ENCODE measurements at regions not wholly inside any gene's neighbourhood (a gene's known extent, or its start where the extent isn't known, plus 50 kb on each side); places are given as distances from the start of the nearest gene placed in this dataset.

GRCh38 chr1:22228505-22228911 is 85.6 kb upstream of the WNT4 start:
- no peak overlapping the region for H3K9ac ChIP-seq (ENCODE audit: low read depth, low read length)
- H3K36me3 ChIP-seq (ENCODE audit: insufficient read depth, low read length): no peaks in the 10 kb centered on the region
- H3K9me3 ChIP-seq (ENCODE audit: control insufficient read depth, insufficient read depth, low read length): peaks cover 2% of the 10 kb centered on the region; the same call in 1 of the 2 replicates
- H3K4me1 ChIP-seq (ENCODE audit: insufficient read depth, low read length): peaks cover 8% of the 10 kb centered on the region; the same call in 1 of the 2 replicates

- Histone ChIP-seq H3K9ac (ENCODE audit: low read depth, low read length) (no peak overlapping the region), H3K4me1 (ENCODE audit: insufficient read depth, low read length) (peaks cover 16% of the 10 kb centered on the region; the same call in 1 of the 2 replicates), H3K9me3 (ENCODE audit: control insufficient read depth, insufficient read depth, low read length) (peaks cover 2% of the 10 kb centered on the region; the same call in 1 of the 2 replicates), H3K36me3 (ENCODE audit: insufficient read depth, low read length) (no peaks in the 10 kb centered on the region)
These were observed 86.5 kb upstream of the WNT4 start for GRCh38 chr1:22229379-22229778.

- Histone ChIP-seq H3K9me3 (ENCODE audit: control insufficient read depth, insufficient read depth, low read length) (no peaks in the 10 kb centered on the region), H3K36me3 (ENCODE audit: insufficient read depth, low read length) (no peaks in the 10 kb centered on the region), H3K9ac (ENCODE audit: low read depth, low read length) (no peak overlapping the region), H3K4me1 (ENCODE audit: insufficient read depth, low read length) (peaks cover 19% of the 10 kb centered on the region; the same call in 1 of the 2 replicates)
These were observed 88.2 kb upstream of the WNT4 start for GRCh38 chr1:22231068-22231593.

GRCh38 chr1:22231995-22232690 is 89.2 kb upstream of the WNT4 start:
- H3K9me3 ChIP-seq (ENCODE audit: control insufficient read depth, insufficient read depth, low read length): no peaks in the 10 kb centered on the region
- peaks cover 19% of the 10 kb centered on the region; the same call in 1 of the 2 replicates for H3K4me1 ChIP-seq (ENCODE audit: insufficient read depth, low read length)
- H3K36me3 ChIP-seq (ENCODE audit: insufficient read depth, low read length): no peaks in the 10 kb centered on the region
- H3K9ac ChIP-seq (ENCODE audit: low read depth, low read length): no peak overlapping the region

- no peaks in the 10 kb centered on the region for H3K9me3 ChIP-seq (ENCODE audit: control insufficient read depth, insufficient read depth, low read length)
- no peaks in the 10 kb centered on the region for H3K36me3 ChIP-seq (ENCODE audit: insufficient read depth, low read length)
- H3K9ac ChIP-seq (ENCODE audit: low read depth, low read length): no peak overlapping the region
- peaks cover 19% of the 10 kb centered on the region; the same call in 1 of the 2 replicates for H3K4me1 ChIP-seq (ENCODE audit: insufficient read depth, low read length)
These were observed 90.3 kb upstream of the WNT4 start for GRCh38 chr1:22233222-22233621.

GRCh38 chr1:22234476-22235030 is 91.7 kb upstream of the WNT4 start:
- Histone ChIP-seq H3K9ac (ENCODE audit: low read depth, low read length) (no peak overlapping the region), H3K4me1 (ENCODE audit: insufficient read depth, low read length) (peaks cover 18% of the 10 kb centered on the region; the same call in 1 of the 2 replicates), H3K9me3 (ENCODE audit: control insufficient read depth, insufficient read depth, low read length) (no peaks in the 10 kb centered on the region), H3K36me3 (ENCODE audit: insufficient read depth, low read length) (no peaks in the 10 kb centered on the region)

- Histone ChIP-seq H3K9ac (ENCODE audit: low read depth, low read length) (no peak overlapping the region), H3K4me1 (ENCODE audit: insufficient read depth, low read length) (peaks cover 13% of the 10 kb centered on the region; the same call in 1 of the 2 replicates), H3K36me3 (ENCODE audit: insufficient read depth, low read length) (no peaks in the 10 kb centered on the region), H3K9me3 (ENCODE audit: control insufficient read depth, insufficient read depth, low read length) (no peaks in the 10 kb centered on the region)
These were observed 93.3 kb upstream of the WNT4 start for GRCh38 chr1:22236166-22236565.

- Histone ChIP-seq H3K9ac (ENCODE audit: low read depth, low read length) (no peak overlapping the region), H3K9me3 (ENCODE audit: control insufficient read depth, insufficient read depth, low read length) (no peaks in the 10 kb centered on the region), H3K36me3 (ENCODE audit: insufficient read depth, low read length) (no peaks in the 10 kb centered on the region)
These were observed 94.0 kb upstream of the WNT4 start for GRCh38 chr1:22236900-22237299.

GRCh38 chr1:22237433-22238093 is 94.7 kb upstream of the WNT4 start:
- H3K36me3 ChIP-seq (ENCODE audit: insufficient read depth, low read length): no peaks in the 10 kb centered on the region
- H3K9me3 ChIP-seq (ENCODE audit: control insufficient read depth, insufficient read depth, low read length): no peaks in the 10 kb centered on the region
- H3K4me1 ChIP-seq (ENCODE audit: insufficient read depth, low read length): peaks cover 13% of the 10 kb centered on the region; the same call in 1 of the 2 replicates
- no peak overlapping the region for H3K9ac ChIP-seq (ENCODE audit: low read depth, low read length)

More at GRCh38 chr1:22236900-22237299, 94.0 kb upstream of the WNT4 start:
- peaks cover 13% of the 10 kb centered on the region; the same call in 1 of the 2 replicates for H3K4me1 ChIP-seq (ENCODE audit: insufficient read depth, low read length)

- Histone ChIP-seq H3K36me3 (ENCODE audit: insufficient read depth, low read length) (no peaks in the 10 kb centered on the region), H3K4me1 (ENCODE audit: insufficient read depth, low read length) (peaks cover 11% of the 10 kb centered on the region; the same call in 1 of the 2 replicates), H3K9me3 (ENCODE audit: control insufficient read depth, insufficient read depth, low read length) (no peaks in the 10 kb centered on the region), H3K9ac (ENCODE audit: low read depth, low read length) (no peak overlapping the region)
These were observed 95.7 kb upstream of the WNT4 start for GRCh38 chr1:22238356-22239224.

- Histone ChIP-seq H3K36me3 (ENCODE audit: insufficient read depth, low read length) (no peaks in the 10 kb centered on the region), H3K9ac (ENCODE audit: low read depth, low read length) (no peak overlapping the region), H3K9me3 (ENCODE audit: control insufficient read depth, insufficient read depth, low read length) (no peaks in the 10 kb centered on the region), H3K4me1 (ENCODE audit: insufficient read depth, low read length) (peaks cover 3% of the 10 kb centered on the region; the same call in 1 of the 2 replicates)
These were observed 96.5 kb upstream of the WNT4 start for GRCh38 chr1:22239378-22239777.

- Histone ChIP-seq H3K4me1 (ENCODE audit: insufficient read depth, low read length) (peaks cover 5% of the 10 kb centered on the region; the same call in 1 of the 2 replicates), H3K9me3 (ENCODE audit: control insufficient read depth, insufficient read depth, low read length) (no peaks in the 10 kb centered on the region)
These were observed 98.4 kb upstream of the WNT4 start for GRCh38 chr1:22241250-22241649.

GRCh38 chr1:22241811-22242210 is 98.9 kb upstream of the WNT4 start:
- Histone ChIP-seq H3K9me3 (ENCODE audit: control insufficient read depth, insufficient read depth, low read length) (no peaks in the 10 kb centered on the region), H3K4me1 (ENCODE audit: insufficient read depth, low read length) (peaks cover 7% of the 10 kb centered on the region; the same call in 1 of the 2 replicates), H3K9ac (ENCODE audit: low read depth, low read length) (no peak overlapping the region), H3K36me3 (ENCODE audit: insufficient read depth, low read length) (no peaks in the 10 kb centered on the region)

More at GRCh38 chr1:22241250-22241649, 98.4 kb upstream of the WNT4 start:
- no peak overlapping the region for H3K9ac ChIP-seq (ENCODE audit: low read depth, low read length)
- H3K36me3 ChIP-seq (ENCODE audit: insufficient read depth, low read length): no peaks in the 10 kb centered on the region

Data from ES-I3 (cell line).